HG03432 (cell line): ENCODE measurements at regions not wholly inside any gene's neighbourhood (a gene's known extent, or its start where the extent isn't known, plus 50 kb on each side); places are given as distances from the start of the nearest gene placed in this dataset.
"Not testable (repeated sequence)": the region's sequence is repeated elsewhere in the genome, so short reads cannot be mapped to it uniquely, and the experiment has no call there.

Source experiments
- ATAC-seq: cut with Tn5 transposase; IDR thresholded peaks from one replicate; pipeline ENCODE4 v1.9.1; 2021; ENCODE audit warnings: mild to moderate bottlenecking, moderate library complexity; ENCODE audit not compliant: unreplicated experiment

GRCh38 chr2:7420530-7420929 is 503.3 kb downstream of the RNF144A start:
- ATAC-seq = no peak

- ATAC-seq = no peak
These were observed 507.3 kb downstream of the RNF144A start for GRCh38 chr2:7424481-7424880.

- ATAC-seq = no peak
These were observed 510.3 kb downstream of the RNF144A start for GRCh38 chr2:7427293-7428060.

- no peak for ATAC-seq
These were observed 511.4 kb downstream of the RNF144A start for GRCh38 chr2:7428454-7429204.

- ATAC-seq = no peak
These were observed 512.5 kb downstream of the RNF144A start for GRCh38 chr2:7429733-7430132.

- no peak for ATAC-seq
These were observed 513.2 kb downstream of the RNF144A start for GRCh38 chr2:7430421-7430868.

- peak; percentile 76 for ATAC-seq
These were observed 513.8 kb downstream of the RNF144A start for GRCh38 chr2:7430869-7431641.

- no peak for ATAC-seq
These were observed 515.2 kb downstream of the RNF144A start for GRCh38 chr2:7432436-7432835.

GRCh38 chr2:7436096-7436906 is 519.1 kb downstream of the RNF144A start:
- ATAC-seq = no peak

- no peak for ATAC-seq
These were observed 519.9 kb downstream of the RNF144A start for GRCh38 chr2:7437141-7437540.

GRCh38 chr2:7437716-7438632 is 520.8 kb downstream of the RNF144A start:
- peak; percentile 43 for ATAC-seq

GRCh38 chr2:7438855-7439254 is 521.6 kb downstream of the RNF144A start:
- no peak for ATAC-seq

- ATAC-seq = no peak
These were observed 523.8 kb downstream of the RNF144A start for GRCh38 chr2:7440977-7441376.

- not testable (repeated sequence) for ATAC-seq
These were observed 524.6 kb downstream of the RNF144A start for GRCh38 chr2:7441841-7442240.

GRCh38 chr2:7444626-7445025 is 527.4 kb downstream of the RNF144A start:
- ATAC-seq = no peak

- no peak for ATAC-seq
These were observed 531.5 kb downstream of the RNF144A start for GRCh38 chr2:7448578-7449264.

- ATAC-seq = no peak
These were observed 532.1 kb downstream of the RNF144A start for GRCh38 chr2:7449298-7449697.

GRCh38 chr2:7450188-7450832 is 533.1 kb downstream of the RNF144A start:
- no peak for ATAC-seq

GRCh38 chr2:7450833-7451190 is 533.6 kb downstream of the RNF144A start:
- no peak for ATAC-seq
